Mammary epithelial cell (primary cell): ENCODE measurements at regions not wholly inside any gene's neighbourhood (a gene's known extent, or its start where the extent isn't known, plus 50 kb on each side); places are given as distances from the start of the nearest gene placed in this dataset.

ENCODE experiments used
- CTCF ChIP-seq, 2 donors: IDR thresholded peaks in 1 of 2; conservative IDR thresholded peaks in 1 of 2; 2 replicates each; pipeline ENCODE4 v1.5.1; 2011 to 2012; ENCODE audit warnings: inconsistent platforms in 2 of 2, low read length in 2 of 2, mild to moderate bottlenecking in 2 of 2, control low read depth in 1 of 2, low read depth in 1 of 2; ENCODE audit not compliant: insufficient read depth in 1 of 2; ENCODE audit errors: extremely low read depth in 1 of 2
- EZH2 ChIP-seq: IDR thresholded peaks from 2 replicates; pipeline ENCODE4 v1.6.1; 2012; ENCODE audit warnings: low read length, inconsistent platforms, borderline replicate concordance

- TF ChIP-seq CTCF (conservative IDR thresholded peaks at IDR 0.05 in 1 of 2, IDR thresholded peaks at IDR 0.05 in 1 of 2; ENCODE audit: extremely low read depth in 1 of 2, insufficient read depth in 1 of 2, low read depth in 1 of 2, low read length in 2 of 2), result no peak
- no peak for TF ChIP-seq EZH2
Measured at GRCh38 chr10:22824520-22824919, 103.3 kb upstream of the ARMC3 start.
